ENCODE measurements at regions not wholly inside any gene's neighbourhood (a gene's known extent, or its start where the extent isn't known, plus 50 kb on each side); places are given as distances from the start of the nearest gene placed in this dataset.

DNA sequence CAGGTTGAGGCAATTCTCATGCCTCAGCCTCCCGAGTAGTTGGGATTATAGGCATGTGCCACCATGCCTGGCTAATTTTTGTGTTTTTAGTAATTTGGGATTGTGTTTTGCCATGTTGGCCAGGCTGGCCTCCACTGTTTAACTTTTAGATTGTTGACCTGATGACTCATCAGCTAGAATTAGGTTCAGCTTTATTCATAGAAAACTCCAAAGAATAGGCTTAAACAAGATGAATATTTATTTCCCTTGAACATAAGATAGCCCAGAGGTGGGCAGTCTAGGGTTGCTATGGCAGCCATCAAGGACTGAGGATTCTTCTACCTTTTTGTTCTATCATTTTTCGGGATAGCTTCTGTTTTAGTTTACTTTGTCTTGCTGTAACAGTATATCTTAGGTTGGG lies 99.6 kb upstream of the SELENOK start:
- ATAC-seq = no peak
- no peak for DNase-seq (ENCODE audit: low spot score in 2 of 2)
- H3K36me3 Mint-ChIP-seq = no peaks in the 10 kb centered on the region
- H3K27ac Mint-ChIP-seq = no peak overlapping the region
- H3K9me3 Mint-ChIP-seq = no peaks in the 10 kb centered on the region

DNA sequence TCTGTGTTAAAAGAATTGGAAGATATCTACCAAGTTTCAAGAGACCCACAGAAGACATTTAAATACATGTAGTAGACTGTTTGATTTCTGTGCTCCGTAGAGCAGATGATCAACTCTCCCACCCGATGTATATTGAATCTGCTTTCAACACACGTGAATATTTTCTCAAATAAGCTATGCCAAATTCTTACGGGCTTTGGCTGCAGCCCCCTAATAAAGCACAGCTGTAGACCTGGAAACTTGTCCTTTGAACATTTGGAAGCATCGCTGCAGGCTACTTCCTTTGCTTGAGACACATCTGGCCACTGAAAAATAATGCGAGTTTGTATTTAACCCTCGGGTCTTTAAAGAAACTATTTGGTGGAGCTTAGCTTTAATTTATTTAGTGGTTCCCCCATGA lies 98.3 kb upstream of the SELENOK start:
- ATAC-seq (no peak), DNase-seq (ENCODE audit: low spot score in 2 of 2) (no peak)
- Mint-ChIP-seq H3K36me3 (no peaks in the 10 kb centered on the region), H3K27ac (no peak overlapping the region), H3K9me3 (no peaks in the 10 kb centered on the region)

DNA sequence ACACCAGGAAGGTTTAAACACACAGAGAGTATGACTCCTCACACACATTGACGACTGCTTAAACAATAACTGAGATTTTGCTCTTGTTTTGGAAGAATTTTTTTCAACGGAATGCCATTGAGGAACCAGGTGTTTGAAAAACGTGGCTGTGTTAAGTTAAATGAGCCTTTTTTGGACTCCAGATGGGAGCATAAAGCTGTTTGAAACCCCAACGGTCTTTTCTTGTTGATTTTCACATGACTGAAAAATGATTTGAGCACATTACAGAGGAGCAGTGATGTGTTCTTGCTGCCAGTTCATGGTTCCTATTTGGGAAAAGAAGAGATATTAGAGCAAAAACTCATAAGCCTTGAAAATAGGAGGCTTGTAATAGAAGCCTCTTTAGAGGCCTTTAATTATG lies 97.8 kb upstream of the SELENOK start:
- no peak overlapping the region for H3K27ac Mint-ChIP-seq
- peaks cover 2% of the 10 kb centered on the region in 2 donors for H3K9me3 Mint-ChIP-seq
- DNase-seq (ENCODE audit: low spot score in 2 of 2) = no peak
- peaks cover 0 to under 1% of the 10 kb centered on the region in 2 donors for H3K36me3 Mint-ChIP-seq
- ATAC-seq = no peak

DNA sequence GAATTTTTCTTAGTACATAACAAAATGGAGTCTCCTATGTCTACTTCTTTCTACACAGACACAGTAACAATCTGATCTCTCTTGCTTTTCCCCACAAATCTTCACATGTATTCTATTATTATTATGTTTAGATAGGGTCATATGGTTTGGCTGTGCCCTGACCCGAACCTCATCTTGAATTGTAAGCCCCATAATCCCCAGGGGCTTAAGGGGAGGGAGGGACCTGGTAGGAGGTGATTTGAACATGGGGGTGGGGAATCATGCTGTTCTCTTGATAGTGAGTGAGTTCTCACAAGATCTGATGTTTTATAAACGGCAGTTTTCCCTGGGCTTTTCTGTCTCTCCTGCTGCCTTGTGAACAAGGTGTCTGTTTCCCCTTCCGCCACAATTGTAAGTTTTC lies 86.7 kb upstream of the SELENOK start:
- ATAC-seq (no peak), DNase-seq (ENCODE audit: low spot score in 2 of 2) (no peak)
- Mint-ChIP-seq H3K9me3 (peaks cover 22 to 28% of the 10 kb centered on the region in 2 donors), H3K27ac (no peak overlapping the region), H3K36me3 (peaks cover 6 to 23% of the 10 kb centered on the region in 2 donors)

DNA sequence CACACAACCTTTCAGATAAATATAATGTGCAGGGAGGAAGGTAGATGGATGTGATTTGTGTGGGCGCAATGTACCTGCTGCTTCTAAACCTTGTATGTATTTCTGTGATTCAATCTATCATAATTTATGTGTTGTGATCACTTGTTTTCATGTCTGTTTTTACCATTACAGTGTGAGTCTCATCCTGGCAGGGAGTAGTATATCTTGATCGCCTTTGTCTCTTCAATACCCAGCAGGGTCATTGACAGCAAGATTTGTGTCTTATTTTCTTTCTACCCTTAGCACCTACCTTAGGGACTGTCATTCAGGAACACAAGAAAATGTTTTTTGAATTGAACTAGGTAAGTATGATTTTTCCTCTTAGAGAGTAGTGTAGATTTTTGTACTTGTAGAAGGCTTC lies 83.7 kb upstream of the SELENOK start:
- peaks cover 36 to 38% of the 10 kb centered on the region in 2 donors for H3K9me3 Mint-ChIP-seq
- ATAC-seq (no peak), DNase-seq (ENCODE audit: low spot score in 2 of 2) (no peak)
- no peak overlapping the region for H3K27ac Mint-ChIP-seq
- peaks cover 6 to 32% of the 10 kb centered on the region in 2 donors for H3K36me3 Mint-ChIP-seq

DNA sequence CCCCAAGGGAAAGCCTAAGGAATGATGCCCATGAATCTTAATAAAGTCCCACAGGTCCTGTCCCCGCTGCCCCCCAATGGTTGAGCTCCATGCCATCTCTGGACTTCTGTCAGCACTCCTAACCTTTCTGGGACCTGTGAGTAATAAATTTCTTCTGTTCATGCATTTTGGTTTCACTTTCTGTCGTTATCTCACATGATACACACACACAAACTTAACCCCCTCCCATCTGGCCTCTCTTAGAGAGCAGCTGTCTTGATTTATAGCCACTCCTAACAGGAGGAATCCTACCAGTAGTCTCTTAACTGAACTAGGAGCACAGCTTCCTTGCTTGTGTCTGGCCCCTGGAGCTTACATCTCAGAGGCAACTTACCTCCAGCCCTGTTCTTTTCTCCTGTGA lies 82.7 kb upstream of the SELENOK start:
- DNase-seq (ENCODE audit: low spot score in 2 of 2) (no peak), ATAC-seq (no peak)
- Mint-ChIP-seq H3K36me3 (peaks cover 6 to 32% of the 10 kb centered on the region in 2 donors), H3K9me3 (peaks cover 33 to 41% of the 10 kb centered on the region in 2 donors), H3K27ac (no peak overlapping the region)

DNA sequence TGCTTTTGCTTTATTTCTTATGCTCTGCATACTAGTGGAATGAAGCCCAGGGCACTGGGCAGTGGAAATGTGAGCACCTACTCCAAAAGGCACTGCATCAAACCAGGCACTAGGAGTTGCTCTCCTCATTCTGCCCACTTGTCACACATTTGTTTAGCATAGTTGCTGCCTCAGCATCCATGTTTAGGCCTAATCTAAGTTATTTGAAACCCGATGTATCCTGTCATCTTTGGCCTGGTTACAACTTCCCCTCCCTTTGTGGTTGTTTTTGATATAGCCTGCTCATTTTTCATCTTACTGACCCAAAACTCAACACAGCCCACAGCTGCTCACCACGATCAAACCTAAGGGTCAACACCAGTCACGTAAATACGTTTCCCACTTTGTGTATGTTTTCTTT lies 82.2 kb upstream of the SELENOK start:
- Mint-ChIP-seq H3K9me3 (peaks cover 33 to 41% of the 10 kb centered on the region in 2 donors), H3K36me3 (peaks cover 6 to 32% of the 10 kb centered on the region in 2 donors), H3K27ac (no peak overlapping the region)
- DNase-seq (ENCODE audit: low spot score in 2 of 2) (no peak), ATAC-seq (no peak)

DNA sequence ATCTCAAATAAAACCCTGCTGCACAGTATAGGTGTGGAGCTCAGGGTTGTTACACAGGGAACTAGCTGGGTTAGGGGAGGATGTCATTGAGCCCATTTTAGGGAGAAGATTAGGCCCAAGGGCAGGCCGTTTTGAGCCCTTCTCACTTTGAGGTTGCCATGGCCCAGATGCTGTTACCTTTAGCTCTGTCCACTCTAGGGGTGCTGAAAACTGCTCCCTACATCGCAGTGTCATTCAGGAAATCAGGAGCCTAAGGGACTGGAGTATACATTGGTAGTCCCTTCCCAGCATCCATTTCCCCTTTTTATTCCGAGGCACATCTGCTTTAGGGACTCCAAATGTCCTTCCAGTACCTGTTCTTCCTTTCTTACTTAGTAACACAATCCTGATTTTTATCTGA lies 79.0 kb upstream of the SELENOK start:
- no peak for DNase-seq (ENCODE audit: low spot score in 2 of 2)
- peaks cover 26 to 34% of the 10 kb centered on the region in 2 donors for H3K9me3 Mint-ChIP-seq
- peaks cover under 1 to 27% of the 10 kb centered on the region in 2 donors for H3K36me3 Mint-ChIP-seq
- H3K27ac Mint-ChIP-seq = no peak overlapping the region
- no peak for ATAC-seq

DNA sequence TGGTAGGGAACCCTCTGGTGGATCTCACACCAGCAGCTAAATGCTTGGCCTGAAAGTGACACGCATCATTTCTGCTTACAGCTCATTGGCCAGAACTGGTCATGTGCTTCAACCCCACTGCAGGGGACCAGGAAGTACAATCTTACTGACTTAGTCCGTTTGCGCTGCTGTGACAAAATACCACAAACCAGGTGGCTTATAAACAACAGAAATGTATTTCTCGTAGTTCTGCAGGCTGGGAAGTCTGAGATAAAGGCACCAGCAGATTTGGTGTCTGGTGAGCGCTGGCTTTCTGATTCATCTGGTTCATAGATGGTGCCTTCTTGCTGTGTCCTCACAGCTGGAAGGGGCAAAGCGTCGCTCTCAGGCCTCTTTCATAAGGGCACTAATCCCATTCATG lies 77.4 kb upstream of the SELENOK start:
- H3K36me3 Mint-ChIP-seq = peaks cover 0 to 16% of the 10 kb centered on the region in 2 donors
- ATAC-seq (no peak), DNase-seq (ENCODE audit: low spot score in 2 of 2) (no peak)
- H3K9me3 Mint-ChIP-seq = peaks cover 12 to 24% of the 10 kb centered on the region in 2 donors
- no peak overlapping the region for H3K27ac Mint-ChIP-seq

DNA sequence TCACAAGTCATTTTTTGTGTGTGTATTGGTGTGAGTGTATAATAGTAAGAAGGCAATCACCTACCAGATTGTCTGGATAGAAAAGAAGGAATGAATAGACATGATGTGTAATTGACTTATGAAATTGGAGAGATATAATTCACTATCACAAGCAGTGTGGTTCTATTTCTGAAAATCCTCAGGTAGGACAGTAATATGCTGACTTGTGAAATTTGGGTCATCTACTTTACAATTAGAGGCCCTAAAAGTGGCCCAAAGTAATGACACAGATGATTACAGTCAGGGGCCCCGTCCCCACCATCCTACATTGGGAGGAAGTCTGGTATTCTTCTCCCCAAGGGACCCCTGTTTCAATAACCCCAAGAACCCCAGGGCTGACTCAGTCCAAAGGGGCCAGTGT lies 73.6 kb upstream of the SELENOK start:
- Mint-ChIP-seq H3K9me3 (peaks cover 4 to 5% of the 10 kb centered on the region in 2 donors), H3K27ac (no peak overlapping the region), H3K36me3 (no peaks in the 10 kb centered on the region)
- no peak for DNase-seq (ENCODE audit: low spot score in 2 of 2)
- ATAC-seq = no peak

DNA sequence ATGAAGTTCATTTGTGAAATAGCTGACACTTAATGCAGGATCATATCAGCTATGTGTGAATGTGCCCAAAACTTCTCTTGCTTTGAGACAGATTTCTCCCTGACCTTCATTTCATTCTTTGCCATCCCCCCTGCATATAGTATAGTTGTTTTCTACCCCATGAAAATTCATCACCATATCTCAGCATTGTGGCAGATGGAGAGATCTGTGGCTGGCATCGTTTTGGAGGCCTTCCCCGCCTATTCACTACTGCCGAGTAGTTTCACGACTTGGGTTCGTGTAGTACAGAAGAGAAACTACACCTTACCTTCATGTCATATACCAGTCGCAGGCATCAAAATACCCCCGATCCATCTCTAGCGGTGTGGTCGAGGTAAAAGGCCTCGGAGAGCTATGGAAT lies 66.2 kb upstream of the SELENOK start:
- Mint-ChIP-seq H3K27ac (no peak overlapping the region), H3K36me3 (no peaks in the 10 kb centered on the region), H3K9me3 (peaks cover 4 to 5% of the 10 kb centered on the region in 2 donors)
- DNase-seq (ENCODE audit: low spot score in 2 of 2) (no peak), ATAC-seq (no peak)

DNA sequence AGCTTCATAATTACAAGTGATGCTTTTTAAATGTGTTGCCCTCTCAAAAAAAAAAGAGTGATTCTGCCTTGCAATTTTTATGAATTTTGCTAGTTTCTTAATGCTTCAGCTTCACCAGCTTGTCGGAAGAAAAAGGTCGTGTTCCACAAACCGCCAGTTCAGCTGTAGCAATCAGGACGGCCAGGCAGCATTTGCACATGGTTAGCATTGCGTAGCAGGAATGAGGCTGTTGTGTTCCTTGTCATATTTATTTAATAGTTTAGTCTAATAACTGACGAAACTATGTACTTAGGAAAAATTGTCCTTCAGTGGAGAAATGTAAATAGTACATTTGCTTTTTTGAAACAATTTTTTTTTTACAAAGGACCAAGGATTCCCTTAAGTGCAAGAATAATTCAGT lies 64.9 kb upstream of the SELENOK start:
- DNase-seq (ENCODE audit: low spot score in 2 of 2) (no peak), ATAC-seq (no peak)
- H3K27ac Mint-ChIP-seq = no peak overlapping the region
- no peaks in the 10 kb centered on the region for H3K36me3 Mint-ChIP-seq
- H3K9me3 Mint-ChIP-seq = peaks cover 4 to 5% of the 10 kb centered on the region in 2 donors

DNA sequence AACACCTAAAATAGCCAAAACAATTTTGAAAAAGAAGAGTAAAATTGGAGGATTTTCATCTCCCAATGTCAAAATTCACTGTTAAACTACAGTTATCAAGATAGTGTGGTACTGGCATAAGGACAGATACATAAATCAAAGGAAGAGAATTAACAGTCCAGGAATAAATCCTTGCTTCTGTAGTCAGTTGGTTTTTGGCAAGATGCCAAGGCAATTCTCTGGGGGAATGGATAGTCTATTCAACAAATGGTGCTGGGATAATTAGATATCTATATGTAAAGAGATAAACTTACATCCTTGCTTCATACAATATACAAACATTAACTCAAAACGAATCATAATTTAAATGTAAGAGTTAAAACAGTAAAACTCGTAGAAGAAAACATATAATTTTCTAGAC lies 57.9 kb upstream of the SELENOK start:
- no peak overlapping the region for H3K27ac Mint-ChIP-seq
- no peak for ATAC-seq
- peaks cover 13 to 14% of the 10 kb centered on the region in 2 donors for H3K9me3 Mint-ChIP-seq
- H3K36me3 Mint-ChIP-seq = peaks cover 14 to 21% of the 10 kb centered on the region in 2 donors
- no peak for DNase-seq (ENCODE audit: low spot score in 2 of 2)

DNA sequence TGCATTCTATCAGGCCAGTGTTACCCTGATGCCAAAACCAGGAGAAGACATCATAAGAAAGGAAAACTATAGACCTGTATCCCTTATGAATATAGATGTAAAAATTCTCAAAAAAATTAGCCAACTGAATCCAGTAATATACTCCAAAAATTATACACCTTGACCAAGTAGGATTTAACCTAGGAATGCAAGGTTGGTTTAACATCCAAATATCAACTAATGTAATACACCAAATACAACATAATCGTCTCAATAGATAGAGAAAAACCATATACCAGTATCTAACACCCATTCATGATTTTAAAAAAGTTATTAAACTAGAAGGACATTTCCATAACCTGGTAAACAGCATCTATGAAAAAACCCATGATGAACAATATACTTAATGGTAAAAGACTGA lies 56.5 kb upstream of the SELENOK start:
- H3K36me3 Mint-ChIP-seq = peaks cover 14 to 21% of the 10 kb centered on the region in 2 donors
- no peak for DNase-seq (ENCODE audit: low spot score in 2 of 2)
- H3K9me3 Mint-ChIP-seq = peaks cover 13 to 14% of the 10 kb centered on the region in 2 donors
- H3K27ac Mint-ChIP-seq = no peak overlapping the region
- no peak for ATAC-seq

DNA sequence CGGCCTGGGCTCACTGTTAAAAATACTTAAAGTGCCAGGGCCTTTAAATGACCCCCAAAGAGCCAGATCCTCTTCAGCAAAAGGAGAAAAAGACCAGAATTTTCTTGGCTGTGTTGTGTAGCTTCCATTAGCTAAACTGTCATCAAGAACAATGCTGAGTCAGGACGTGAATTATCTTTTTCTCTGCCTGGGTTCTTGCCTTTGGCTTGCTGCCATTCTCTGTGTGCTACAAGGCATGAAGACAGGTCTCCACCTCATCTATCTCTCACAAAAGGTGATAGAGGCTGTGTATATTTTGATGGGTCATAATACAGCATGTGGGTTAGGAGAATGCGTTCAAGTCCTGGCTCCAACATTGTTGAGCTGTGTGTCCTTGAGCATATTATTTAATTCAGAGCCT lies 52.4 kb upstream of the SELENOK start:
- Mint-ChIP-seq H3K36me3 (peaks cover 14 to 21% of the 10 kb centered on the region in 2 donors), H3K27ac (no peak overlapping the region), H3K9me3 (peaks cover 13 to 14% of the 10 kb centered on the region in 2 donors)
- no peak for DNase-seq (ENCODE audit: low spot score in 2 of 2)
- ATAC-seq = no peak

DNA sequence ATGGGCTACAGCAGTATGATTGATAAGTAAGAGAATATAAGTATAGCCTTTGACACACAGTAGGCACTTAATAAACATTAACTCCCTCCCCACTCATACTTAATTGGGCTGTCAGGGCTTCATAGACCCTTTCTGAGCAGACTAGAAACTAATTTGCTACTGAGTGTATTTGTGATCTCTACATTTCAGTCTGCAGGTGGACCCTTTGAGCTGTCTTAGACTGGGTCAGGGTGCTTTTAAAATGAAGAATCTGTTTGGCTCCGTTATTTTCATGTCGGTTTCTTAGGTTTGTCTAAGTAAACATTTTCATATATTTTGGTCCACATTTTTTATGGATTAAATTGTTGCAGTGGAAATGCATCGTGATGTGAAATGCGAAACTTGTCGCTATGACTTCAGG lies 50.3 kb upstream of the SELENOK start:
- DNase-seq (ENCODE audit: low spot score in 2 of 2) = no peak
- Mint-ChIP-seq H3K9me3 (peaks cover 13 to 14% of the 10 kb centered on the region in 2 donors), H3K36me3 (peaks cover 14 to 15% of the 10 kb centered on the region in 2 donors), H3K27ac (no peak overlapping the region)
- ATAC-seq = no peak

Measured in activated naive CD4-positive, alpha-beta T cell treated with anti-CD3 and anti-CD28 coated beads, Interleukin-2, amount 50 U/mL, for 72 hours (primary cell).